ENCODE measurements at regions not wholly inside any gene's neighbourhood (a gene's known extent, or its start where the extent isn't known, plus 50 kb on each side); places are given as distances from the start of the nearest gene placed in this dataset.
"Not testable (repeated sequence)": the region's sequence is repeated elsewhere in the genome, so short reads cannot be mapped to it uniquely, and the experiment has no call there.

GRCh38 chr1:106360252-106360651, 696.2 kb upstream of the PRMT6 start:
- H3K4me1 ChIP-seq: no peaks in the 10 kb centered on the region
- intact Hi-C loops (cut with DNase I): no loop called here
- H3K36me3 ChIP-seq: no peaks in the 10 kb centered on the region
- no peak overlapping the region for H3K4me3 ChIP-seq
- no peak for ATAC-seq
- no peaks in the 10 kb centered on the region for H3K27me3 ChIP-seq
- no peak overlapping the region for H3K27ac ChIP-seq
- 48 to 70% methylated on average over 2 of the region's 2 CpGs for WGBS, 2 donors
- no peak for TF ChIP-seq CTCF (IDR thresholded peaks at IDR 0.05)
- no peak for FAIRE-seq
- H3K9me3 ChIP-seq: no peaks in the 10 kb centered on the region
- DNase-seq: no peak

- FAIRE-seq (no peak), ATAC-seq (no peak), DNase-seq (no peak)
- H3K4me3 ChIP-seq: no peak overlapping the region
- H3K9me3 ChIP-seq: no peaks in the 10 kb centered on the region
- no peak overlapping the region for H3K27ac ChIP-seq
- 39 to 55% methylated on average over 4 of the region's 4 CpGs for WGBS, 2 donors
- TF ChIP-seq CTCF (IDR thresholded peaks at IDR 0.05): no peak
- no peaks in the 10 kb centered on the region for H3K36me3 ChIP-seq
- no peaks in the 10 kb centered on the region for H3K27me3 ChIP-seq
- H3K4me1 ChIP-seq: no peaks in the 10 kb centered on the region
- intact Hi-C loops (cut with DNase I): no loop called here
Measured at GRCh38 chr1:106366627-106367319, 689.7 kb upstream of the PRMT6 start.

DNA sequence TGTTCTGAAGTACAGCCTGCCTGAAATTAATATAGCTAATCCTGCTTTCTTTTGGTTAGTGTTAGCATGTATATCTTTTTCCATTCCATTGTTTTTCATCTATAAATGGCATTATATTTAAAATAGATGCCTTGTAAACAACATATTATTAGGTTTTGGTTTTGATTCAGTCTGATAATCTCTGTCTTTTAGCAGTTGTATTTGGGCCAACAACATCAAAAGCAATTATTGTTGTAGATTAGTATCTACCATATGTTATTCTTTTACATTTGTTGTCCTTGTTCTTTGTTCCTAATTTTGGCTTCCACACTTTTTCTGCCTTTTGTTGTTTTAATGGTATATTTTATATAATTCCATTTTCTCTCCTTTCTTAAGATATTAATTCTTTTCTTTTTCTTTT, 678.2 kb upstream of the PRMT6 start:
- DNase-seq: no peak
- H3K4me3 ChIP-seq: no peak overlapping the region
- H3K27me3 ChIP-seq: no peaks in the 10 kb centered on the region
- H3K27ac ChIP-seq: no peak overlapping the region
- no peaks in the 10 kb centered on the region for H3K9me3 ChIP-seq
- H3K36me3 ChIP-seq: no peaks in the 10 kb centered on the region
- ATAC-seq: no peak
- H3K4me1 ChIP-seq: no peaks in the 10 kb centered on the region
- FAIRE-seq: no peak
- intact Hi-C loops (cut with DNase I): no loop called here
- no peak for TF ChIP-seq CTCF (IDR thresholded peaks at IDR 0.05)

GRCh38 chr1:106380772-106381171, 675.7 kb upstream of the PRMT6 start:
- Histone ChIP-seq H3K27ac (no peak overlapping the region), H3K4me1 (no peaks in the 10 kb centered on the region), H3K4me3 (no peak overlapping the region), H3K9me3 (no peaks in the 10 kb centered on the region), H3K27me3 (no peaks in the 10 kb centered on the region), H3K36me3 (no peaks in the 10 kb centered on the region)
- DNase-seq (no peak), FAIRE-seq (no peak), ATAC-seq (no peak)
- intact Hi-C loops (cut with DNase I): no loop called here
- 42 to 53% methylated on average over 1 of the region's 1 CpG for WGBS, 2 donors
- TF ChIP-seq CTCF (IDR thresholded peaks at IDR 0.05): no peak

DNA sequence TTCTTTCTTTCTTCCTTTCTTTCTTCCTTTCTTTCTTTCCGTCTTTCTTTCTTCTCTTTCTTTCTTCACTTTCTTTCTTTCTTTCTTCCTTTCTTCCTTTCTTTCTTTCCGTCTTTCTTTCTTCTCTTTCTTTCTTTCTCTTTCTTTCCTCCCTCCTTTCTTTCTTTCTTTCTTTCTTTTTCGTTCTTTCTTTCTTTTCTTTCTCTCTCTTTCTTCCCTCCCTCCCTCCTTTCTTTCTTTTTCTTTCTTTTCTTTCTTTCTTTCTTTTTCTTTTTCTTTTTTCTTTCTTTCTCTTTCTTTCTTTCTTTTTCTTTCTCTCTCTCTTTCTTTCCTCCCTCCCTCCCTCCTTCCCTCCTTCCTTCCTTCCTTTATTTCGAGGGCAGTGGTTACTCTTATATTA, 667.3 kb upstream of the PRMT6 start:
- H3K4me3 ChIP-seq; H3K36me3 ChIP-seq; ATAC-seq; H3K27ac ChIP-seq; H3K27me3 ChIP-seq; H3K4me1 ChIP-seq; H3K9me3 ChIP-seq; intact Hi-C loops (cut with DNase I); DNase-seq; FAIRE-seq: not testable (repeated sequence)
- 48 to 58% methylated on average over 4 of the region's 4 CpGs for WGBS, 2 donors

Data from pancreas (tissue), 10 donors.